ENCODE measurements at regions not wholly inside any gene's neighbourhood (a gene's known extent, or its start where the extent isn't known, plus 50 kb on each side); places are given as distances from the start of the nearest gene placed in this dataset.

DNA sequence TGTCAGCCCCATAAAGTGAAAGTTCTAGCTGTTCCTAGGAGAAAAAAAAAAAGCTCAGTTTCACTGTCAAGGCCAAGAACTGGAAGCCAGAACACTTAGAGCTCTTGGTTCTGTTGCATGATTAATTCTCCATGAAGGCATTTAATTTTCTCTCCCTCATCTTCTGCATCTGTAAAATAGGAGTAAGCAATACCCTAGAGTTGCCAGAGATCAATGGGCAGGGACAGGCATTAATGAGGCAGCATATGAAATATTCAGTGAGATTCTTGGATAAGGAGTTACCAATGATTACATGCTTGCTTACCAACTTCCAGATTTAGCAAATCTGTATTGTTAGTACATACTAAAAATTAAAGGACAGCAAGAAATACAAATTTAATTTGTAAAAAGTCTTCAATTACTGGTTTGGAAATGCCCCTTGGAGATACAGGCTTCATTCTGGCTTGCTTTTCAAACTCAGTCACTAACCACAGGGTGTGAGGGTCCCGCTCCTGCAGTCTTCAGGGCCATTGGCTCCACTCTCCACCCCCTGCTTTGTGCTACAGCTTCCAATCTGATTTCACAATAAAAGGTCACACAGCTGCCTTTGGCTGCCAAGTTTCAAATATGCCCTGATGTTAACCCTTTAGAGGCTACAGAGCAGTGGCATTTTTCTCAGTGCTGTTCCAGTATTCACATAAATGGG, 624.6 kb downstream of the BNC2 start:
- DNase-seq (ENCODE audit: low spot score), result no peak

DNA sequence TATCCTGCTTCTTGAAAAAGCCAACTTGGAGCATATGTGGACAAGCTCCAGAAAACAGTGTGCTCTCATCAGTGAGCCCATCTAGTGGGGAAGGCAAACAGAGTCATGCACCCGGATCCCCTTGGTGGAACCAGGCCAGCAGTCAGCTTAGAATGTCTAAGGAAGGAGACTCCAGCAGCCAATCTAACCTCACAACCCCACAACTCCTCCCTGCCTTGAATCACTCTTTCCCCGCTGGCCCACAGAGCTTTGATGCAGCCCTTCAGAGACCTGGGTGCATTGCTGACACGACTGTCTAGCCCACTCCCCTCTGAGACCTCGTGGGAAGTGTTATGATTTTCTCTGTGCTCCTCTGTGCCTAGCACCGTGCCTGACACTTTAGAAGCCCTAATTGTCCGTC, 623.7 kb downstream of the BNC2 start:
- DNase-seq (ENCODE audit: low spot score), result no peak

DNA sequence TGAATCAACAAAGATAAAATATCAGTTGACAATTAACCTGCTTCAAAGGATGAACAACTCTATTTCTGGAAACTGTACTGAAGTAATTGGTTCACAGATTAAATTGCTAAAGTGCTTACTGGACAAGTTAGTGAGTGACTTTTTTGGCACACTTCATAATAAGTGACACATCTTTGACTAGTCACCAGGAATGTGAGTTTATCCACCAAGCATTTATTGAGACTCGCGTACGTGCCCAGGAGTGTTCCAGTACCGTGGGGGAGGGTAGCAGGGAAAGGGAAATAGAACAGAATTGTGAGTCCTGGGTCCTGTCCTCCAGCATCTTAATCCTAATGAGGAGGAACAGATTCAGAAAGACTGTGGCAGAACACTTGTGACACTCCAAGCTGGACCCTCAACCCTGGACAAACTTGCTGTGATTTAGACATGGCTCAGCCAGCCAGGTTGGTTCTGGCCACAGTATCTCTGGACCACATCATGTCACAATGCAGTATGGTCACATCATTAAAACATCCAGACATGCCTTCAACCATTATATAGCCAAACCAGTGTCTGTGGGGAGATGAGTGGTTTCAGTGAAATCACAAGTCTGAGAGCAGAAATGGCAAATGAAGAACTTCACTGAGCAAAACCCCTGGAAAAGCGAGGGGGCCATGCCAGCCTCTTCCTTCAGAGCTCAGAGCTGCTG, 623.1 kb downstream of the BNC2 start:
- peak; percentile 12 for DNase-seq (ENCODE audit: low spot score)

DNA sequence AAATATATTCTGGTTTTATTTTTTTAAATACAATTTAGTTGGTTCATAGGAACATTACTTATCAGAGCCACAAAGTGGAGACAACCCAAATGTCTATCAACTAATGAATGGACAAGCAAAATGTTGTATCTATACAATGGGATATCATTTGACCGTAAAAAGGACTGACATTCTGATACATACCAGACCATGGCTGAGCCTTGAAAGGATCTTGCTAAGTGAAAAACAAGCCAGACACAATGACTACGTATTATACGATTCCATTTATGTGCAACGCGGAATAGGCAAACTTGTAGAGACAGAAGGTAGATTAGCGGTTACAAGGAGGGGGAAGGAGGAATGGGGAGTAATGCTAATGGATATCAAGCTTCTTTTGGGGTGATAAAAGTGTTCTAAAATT, 621.6 kb downstream of the BNC2 start:
- DNase-seq (ENCODE audit: low spot score), result no peak

DNA sequence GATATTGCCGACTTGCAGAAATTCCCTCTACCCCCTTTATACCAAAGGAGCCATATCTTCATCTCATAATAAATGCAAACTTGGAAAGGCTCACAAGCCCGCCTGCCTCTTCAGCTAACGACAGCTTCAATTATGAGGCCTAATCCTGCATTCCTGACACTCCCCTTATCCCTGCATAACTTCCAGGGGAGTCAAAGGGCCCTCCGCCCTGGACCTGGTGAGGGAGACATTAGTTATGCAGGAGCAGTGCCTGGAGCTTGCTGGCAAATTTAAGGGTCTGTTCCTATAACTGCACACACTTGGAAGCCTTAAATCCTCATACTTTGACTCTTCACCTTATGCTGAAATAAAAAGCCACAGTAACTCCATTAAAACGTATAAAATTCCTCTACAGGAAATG, 617.9 kb downstream of the BNC2 start:
- no peak for DNase-seq (ENCODE audit: low spot score)

DNA sequence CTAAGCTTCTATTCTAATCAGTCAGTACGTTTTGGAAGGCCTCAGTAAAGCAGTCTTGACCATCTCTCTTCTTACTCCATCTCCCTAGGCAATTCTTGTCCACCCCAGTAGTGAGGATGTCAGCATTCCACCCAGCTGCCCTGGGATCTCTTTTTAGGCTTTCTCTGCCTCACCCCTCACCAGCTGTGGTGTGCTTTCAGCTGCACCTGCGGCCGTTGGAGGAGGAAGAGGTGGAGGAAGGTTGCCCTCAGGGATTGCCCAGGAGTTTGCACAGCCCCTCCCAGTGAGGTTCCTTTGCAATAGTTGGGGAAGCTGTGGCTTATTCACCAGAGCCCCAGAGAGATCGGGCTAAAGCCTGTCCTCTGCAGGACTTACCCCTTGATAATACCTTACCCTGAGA, 615.8 kb downstream of the BNC2 start:
- no peak for DNase-seq (ENCODE audit: low spot score)

DNA sequence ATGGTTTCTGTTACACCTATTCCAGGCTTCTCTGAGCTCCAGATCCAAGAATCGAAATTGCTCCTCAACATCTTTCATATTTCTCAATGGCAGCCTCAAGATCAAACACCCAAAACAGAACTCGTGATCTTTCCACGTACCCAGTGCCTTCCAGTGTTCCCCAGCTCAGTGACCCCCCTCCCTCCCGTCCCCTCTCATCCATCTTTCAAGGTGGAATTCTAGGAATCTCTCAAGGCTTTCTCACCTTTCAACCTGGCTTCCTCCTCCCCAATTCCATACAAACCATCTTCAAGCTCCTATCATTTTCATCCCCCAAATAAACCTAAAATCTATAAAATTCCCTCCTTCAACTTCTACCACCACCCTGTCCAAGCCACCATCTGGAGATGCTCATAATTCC, 615.3 kb downstream of the BNC2 start:
- DNase-seq (ENCODE audit: low spot score), result no peak

DNA sequence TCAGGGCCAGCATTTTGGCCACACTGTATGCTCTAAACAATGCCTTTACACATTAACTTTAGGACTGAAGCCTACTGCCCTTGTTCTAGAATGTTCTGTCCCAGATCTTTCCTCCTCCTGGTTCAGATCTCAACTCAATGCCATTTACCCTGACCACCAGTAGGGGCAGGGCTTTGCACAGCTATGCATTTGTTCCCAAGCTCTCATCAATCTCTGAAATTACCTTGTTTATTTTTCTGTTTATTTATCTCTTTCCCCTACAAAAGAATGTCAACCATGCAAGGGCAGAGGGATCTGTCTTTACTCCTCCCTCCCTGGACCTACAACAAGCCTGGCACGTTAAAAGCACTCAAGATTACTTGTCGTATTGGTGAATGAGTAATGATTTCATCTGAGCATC, 612.9 kb downstream of the BNC2 start:
- no peak for DNase-seq (ENCODE audit: low spot score)

DNA sequence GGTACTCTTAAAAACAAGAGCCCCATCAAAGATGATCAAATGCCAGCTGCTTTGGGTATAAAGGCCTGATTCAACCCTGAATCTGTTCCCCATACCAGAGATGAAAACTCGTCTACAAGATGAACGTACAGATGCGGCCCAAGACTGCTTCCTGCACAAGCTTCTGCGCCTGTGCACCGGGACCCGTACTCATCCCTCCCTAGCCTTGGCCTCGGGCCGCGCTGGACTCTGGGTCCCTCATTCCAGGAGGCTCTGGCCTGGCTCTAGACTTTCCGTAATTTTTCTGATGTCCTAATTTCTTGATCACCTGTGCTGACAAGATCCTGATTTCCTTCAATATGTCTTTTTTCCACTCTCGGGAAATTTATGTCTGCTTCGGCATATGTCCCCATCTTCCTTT, 612.3 kb downstream of the BNC2 start:
- no peak for DNase-seq (ENCODE audit: low spot score)

DNA sequence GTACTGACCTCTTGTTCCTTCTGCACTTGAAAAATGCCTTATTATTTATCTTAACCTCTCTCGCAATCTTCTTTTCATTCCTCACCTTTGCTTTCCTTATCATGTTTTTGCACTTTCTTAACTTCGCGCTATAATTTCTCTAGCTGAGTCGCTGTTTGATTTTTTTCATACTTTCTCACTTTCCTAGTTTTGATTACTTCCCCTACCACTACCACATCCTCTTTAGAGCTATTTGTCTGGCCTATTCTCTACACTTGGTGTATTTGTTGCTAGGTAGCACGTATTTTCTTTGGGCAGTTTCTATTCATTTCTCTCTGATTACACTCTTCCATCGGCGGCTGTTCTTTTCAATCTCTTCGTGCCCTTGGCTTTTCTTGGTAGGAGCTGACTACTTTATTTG, 611.8 kb downstream of the BNC2 start:
- DNase-seq (ENCODE audit: low spot score), result no peak

DNA sequence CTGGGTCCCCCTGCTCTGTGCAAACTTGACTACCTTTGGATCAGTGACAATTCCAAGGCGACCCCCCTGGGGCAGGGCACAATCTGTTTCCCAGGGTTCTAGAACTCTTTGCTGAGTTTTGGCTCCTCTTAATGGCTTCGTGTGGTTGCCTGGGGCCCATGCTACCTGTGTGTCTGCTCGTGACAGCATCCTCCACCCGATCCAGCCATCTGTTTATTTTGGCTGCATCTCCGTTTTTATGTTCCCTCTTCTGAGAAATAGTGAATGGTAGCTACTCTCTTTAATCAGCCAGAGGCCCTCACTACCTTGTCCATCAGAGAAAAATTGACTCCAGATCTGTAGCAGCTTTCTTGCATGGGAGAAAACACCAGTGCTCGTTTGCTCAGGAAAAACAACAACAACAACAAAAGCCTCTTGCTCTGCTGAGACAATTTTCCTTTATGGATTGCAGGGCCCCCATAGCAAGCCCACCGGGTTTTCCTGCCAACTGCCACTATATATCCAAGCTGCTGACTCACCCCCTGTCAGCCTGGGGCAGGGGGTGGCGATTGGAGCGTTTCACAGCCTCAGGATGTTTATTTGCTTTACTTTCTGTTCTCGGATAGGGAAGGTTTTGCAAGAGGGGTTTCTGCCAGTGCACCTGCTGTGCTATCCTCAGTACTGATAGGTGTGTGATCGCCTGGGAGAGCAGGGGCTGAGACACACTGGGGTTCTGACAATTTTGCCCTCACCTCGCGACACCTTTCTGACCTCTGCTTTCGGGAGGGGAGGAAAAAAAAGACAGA, 607.8 kb downstream of the BNC2 start:
- DNase-seq (ENCODE audit: low spot score), result no peak

DNA sequence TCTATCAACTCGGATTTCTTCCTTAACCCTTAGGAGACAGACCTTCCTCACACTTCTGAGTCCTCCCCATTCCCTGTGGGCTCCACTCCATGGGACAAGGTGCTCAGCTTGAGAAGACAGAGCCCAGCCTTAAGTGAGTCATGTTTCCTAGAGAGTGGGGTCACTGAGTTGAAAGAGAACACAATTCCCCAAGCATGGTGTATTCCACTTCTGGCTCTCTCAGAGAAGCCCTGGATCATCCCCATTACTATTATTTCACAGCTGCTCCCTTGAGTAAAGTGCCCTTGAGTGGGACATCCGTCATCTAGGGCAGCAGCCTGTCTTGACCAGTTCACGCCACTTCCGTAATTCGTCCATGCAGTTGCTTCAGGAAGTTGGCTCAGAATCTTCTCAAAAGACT, 604.8 kb downstream of the BNC2 start:
- DNase-seq (ENCODE audit: low spot score), result no peak

DNA sequence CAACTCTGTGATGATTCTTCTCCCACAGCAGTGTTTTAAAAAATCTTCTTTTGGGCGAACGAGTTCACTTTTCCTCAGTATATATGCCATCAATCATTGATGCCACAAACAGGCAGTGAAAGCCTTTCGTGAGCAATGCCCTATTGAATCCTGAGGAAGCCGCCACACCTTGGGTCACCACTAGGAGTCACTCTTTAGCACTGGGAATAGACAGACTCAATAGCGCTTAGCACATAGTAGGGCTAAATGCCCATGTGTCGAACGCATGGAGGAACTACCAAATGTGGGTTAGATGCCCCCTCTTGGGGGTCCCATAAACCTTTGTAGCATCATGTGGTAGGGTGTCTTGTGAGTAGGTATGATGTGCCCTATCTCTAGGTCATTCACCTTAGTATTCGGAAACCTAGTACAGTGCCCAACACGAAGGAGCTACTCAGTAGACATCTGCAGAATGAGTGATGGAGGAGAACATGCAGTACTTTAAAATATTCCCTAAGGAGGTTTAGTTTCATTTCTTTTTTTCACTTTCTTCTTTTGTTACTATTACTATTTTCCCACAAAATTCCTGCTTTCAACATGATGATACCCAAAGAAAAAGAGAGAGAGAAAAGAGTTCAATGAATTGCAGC, 603.7 kb downstream of the BNC2 start:
- no peak for DNase-seq (ENCODE audit: low spot score)

DNA sequence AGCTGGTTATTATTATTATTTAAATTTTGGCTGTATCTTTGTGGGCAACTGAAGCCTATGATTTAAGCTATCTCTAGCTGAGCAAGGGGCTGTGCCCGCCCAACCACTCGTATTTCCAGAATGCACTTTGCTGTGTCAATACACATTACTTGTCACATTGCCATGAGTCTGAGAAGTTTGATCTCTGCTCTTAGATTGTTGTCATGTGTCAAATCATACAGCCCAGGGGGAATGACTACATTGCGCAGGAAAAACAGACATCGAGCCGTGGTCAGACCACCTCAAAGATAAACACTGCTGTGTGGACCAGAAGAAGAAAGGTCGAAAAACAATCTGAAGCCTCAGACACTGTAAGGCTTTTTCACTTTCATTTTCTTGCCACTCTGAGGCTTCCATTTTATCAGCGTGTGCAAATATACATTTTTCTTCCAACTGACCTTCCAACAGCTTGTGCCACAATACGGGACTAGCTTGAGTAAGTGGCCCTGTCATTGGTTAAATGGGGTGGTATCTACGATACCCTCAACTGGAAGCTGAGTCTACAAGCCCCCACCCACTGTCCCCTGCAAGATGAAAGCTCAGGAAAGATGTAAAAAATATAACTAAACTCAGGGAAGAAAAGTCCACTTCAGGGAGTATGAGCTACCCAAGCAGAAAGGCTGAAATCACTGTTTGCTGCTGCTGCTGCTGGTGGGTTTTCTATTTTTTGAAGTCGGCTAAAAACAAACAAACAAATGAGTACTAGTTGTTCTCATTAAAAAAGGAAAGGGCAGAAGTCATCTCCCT, 603.0 kb downstream of the BNC2 start:
- DNase-seq (ENCODE audit: low spot score), result no peak

DNA sequence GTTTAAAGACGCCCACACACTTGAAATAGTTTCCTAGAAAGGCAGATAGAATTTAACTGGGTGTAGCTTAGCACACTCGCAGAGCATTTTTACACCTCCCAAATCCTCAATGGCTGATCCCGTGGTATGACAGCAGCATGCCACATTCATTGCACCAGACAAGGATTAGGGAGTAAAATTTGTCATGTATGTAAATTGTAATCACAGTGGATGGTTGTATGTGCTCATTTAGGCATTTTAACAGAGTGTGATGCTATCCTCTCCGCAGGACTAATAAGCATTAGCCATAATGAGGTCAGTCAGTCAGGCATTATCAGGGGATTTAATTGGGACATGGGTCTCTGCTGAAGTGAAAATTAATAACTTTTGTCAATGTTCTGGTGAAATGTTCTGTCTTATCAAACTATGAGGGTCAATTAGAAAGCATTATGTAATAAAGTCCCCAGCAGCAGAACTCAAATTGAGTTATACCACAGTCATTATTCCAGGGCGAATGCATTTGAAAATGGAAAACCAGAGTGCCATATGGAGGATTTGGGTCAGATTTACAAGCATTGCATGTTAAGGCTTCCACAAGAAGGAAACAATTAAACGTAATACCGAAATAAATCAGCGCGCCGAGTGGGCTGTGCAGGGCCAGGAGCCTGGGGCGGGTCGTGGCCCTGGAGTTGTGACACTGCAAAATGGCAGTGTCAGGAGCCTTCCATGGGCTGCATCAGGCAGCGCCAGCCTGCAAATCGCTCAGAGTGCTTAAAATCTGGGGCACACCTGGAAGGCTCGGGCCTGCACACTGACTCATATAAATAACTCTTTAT, 602.2 kb downstream of the BNC2 start:
- no peak for DNase-seq (ENCODE audit: low spot score)

DNA sequence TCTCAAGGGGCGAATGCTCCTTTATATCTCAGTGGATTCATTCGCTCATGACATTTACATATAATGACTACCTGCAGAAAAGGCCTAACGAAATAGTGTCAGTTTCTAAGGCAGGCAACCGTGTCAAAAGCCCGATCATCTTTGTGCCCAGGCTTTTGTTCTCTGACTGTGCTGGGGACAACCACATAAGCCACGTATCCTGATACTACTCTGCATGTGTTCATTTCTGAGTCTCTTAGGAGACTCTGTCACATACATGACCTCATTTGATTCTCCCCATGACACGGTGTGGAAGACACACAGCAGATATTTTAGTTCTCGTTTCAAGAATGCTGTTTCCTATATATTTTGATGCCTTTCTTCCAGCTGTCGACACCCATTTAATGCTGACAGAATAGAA, 598.5 kb downstream of the BNC2 start:
- no peak for DNase-seq (ENCODE audit: low spot score)

DNA sequence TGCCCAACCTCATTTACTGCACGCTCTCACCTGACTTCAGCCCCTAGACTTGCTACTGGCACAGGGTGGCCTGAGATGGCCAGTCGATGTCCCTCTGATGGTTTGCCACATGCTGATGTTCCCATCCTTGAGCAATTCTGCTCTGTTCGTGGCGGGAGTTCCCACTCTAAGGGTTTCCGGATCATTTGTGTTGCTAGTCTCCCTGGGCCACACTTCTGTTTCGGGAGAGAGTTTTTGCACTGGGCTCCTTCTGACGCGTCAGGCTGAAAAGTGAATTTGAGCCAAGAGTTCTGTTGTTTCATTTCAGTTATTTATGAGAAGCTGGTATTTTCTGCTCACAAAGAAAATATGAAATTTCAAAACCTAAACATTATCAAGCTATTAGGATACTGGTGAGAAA, 597.7 kb downstream of the BNC2 start:
- no peak for DNase-seq (ENCODE audit: low spot score)

DNA sequence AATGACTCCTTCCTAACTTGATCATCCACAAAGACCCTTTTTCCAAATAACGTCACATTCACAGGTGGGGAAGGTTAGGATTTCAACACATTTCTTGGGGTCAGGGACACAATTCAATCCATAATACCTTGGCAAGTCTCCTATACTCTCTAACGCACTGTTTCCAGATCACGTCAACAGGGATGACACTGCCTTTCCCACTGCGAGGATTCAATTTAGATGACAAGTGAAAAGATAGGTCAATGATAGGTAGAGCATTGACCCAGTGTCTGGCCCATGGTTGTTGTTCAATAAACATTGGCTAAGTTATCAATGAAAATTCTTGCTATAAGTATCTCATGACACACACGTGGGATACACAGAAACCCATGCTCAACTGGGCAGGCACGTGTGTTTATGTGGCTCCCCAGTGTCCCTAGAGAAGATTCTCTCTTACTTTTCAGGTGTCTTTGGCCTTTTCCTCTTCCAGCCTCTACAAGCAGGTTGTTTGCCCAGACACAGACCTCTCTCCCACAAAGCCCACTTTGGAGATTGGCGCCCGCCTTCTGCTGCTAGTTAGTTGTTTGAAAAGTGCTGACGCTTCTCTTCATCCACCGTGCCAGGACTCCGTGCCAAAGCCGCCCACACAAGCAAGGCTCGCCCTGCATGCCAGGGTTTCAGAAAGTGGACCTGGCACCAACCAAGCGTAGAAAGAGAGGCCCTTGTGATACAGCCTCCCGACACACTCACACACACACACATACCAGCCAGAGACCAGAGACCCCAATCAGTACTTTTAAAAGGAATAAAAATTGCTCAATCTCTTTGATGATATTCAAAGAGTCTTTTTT, 594.5 kb downstream of the BNC2 start:
- no peak for DNase-seq (ENCODE audit: low spot score)

DNA sequence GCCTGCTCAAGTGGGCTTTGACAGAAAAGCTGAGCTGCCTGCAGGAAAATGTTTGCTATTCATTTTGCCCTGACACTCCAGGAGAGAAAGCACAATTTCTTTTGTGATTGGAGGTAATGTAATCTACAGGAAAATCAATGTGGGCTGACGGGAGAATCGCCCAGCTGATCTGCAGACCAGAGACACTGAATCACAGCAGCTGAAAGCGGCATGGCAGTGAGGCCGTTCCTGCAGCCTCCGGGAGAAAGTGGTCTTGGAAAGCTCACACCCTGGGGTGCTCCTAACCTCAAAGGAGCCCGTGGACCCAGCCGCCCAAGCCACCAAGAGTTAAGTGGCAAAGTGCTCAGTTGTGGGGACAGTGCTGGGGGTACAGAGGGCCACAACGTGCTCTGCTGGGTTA, 593.6 kb downstream of the BNC2 start:
- DNase-seq (ENCODE audit: low spot score), result no peak

DNA sequence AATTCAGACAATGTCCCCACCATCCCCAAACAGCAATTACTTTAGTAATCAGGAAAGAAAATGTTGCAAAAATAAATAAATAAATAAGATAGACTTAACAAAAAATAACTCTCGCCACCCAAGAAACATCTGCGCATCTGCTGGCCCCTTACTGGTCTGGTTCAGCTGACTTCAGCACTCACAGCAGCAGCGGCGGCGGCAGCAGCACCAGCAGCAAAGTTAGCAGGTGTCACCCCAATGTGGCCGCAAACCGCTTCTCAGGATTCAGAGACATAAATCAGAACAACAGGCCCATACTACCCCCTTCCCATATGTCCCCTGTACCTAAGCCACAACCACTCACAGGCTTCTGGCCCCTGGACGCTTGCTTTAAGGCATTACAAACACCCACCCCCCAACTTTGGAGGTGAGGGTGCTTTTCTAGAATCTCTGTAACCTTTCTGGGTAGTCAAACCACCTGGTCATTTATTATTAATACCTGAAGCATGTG, 593.0 kb downstream of the BNC2 start:
- no peak for DNase-seq (ENCODE audit: low spot score)
